Endothelial cell (in vitro differentiated cells): ENCODE measurements at regions not wholly inside any gene's neighbourhood (a gene's known extent, or its start where the extent isn't known, plus 50 kb on each side); places are given as distances from the start of the nearest gene placed in this dataset.

Source experiments
- DNase-seq: peaks from one replicate; pipeline ENCODE4 v3.0.0; 2021; ENCODE audit warnings: low spot score
- H3K27ac Mint-ChIP-seq: one replicate; pipeline ENCODE4 v1.8.0; 2021; ENCODE audit warnings: mixed read lengths, inconsistent platforms; ENCODE audit not compliant: unreplicated experiment
- H3K27me3 Mint-ChIP-seq: one replicate; pipeline ENCODE4 v1.8.0; 2021; ENCODE audit warnings: mild to moderate bottlenecking, moderate library complexity, mixed read lengths, inconsistent platforms; ENCODE audit not compliant: unreplicated experiment
- H3K36me3 Mint-ChIP-seq: one replicate; pipeline ENCODE4 v1.8.0; 2021; ENCODE audit warnings: mild to moderate bottlenecking, low read depth, mixed read lengths, inconsistent platforms; ENCODE audit not compliant: unreplicated experiment
- H3K4me1 Mint-ChIP-seq: one replicate; pipeline ENCODE4 v1.8.0; 2021; ENCODE audit warnings: mild to moderate bottlenecking, mixed read lengths, inconsistent platforms; ENCODE audit not compliant: unreplicated experiment
- H3K4me3 Mint-ChIP-seq: one replicate; pipeline ENCODE4 v1.8.0; 2021; ENCODE audit warnings: mild to moderate bottlenecking, mixed read lengths, inconsistent platforms; ENCODE audit not compliant: unreplicated experiment
- H3K9me3 Mint-ChIP-seq: one replicate; pipeline ENCODE4 v1.8.0; 2021; ENCODE audit warnings: mixed read lengths, inconsistent platforms; ENCODE audit not compliant: unreplicated experiment
- TF ChIP-seq, protein P1 (sequence below): fragments of 200-600 bp; sonication (generic); IDR thresholded peaks from one replicate; pipeline ENCODE4 v1.5.0; 2021; ENCODE audit warnings: antibody characterized with exemption; ENCODE audit not compliant: unreplicated experiment

DNA sequence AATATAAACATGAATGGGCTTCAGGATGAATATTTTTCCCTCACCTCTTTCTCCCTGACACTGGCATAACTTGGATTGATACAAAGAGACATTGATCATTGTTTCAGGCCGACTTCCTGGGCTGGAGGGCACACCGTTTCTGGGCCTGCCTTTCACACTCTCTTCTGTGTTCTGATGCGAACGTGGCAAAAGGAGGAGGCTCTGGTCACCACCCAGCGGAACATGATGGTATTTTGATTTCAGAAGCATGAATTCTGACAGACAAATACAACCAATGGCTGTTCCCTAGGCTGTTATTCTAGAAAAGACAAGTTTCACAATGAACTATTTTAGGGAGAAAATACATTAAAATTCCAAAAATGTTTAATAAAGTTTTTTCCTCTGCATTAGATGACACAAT is 534.5 kb upstream of the MKI67 start:
- Mint-ChIP-seq H3K36me3 (no peaks in the 10 kb centered on the region), H3K4me1 (no peaks in the 10 kb centered on the region), H3K27ac (no peak overlapping the region), H3K4me3 (no peak overlapping the region), H3K9me3 (no peaks in the 10 kb centered on the region), H3K27me3 (no peaks in the 10 kb centered on the region)
- TF ChIP-seq, protein P1, sequence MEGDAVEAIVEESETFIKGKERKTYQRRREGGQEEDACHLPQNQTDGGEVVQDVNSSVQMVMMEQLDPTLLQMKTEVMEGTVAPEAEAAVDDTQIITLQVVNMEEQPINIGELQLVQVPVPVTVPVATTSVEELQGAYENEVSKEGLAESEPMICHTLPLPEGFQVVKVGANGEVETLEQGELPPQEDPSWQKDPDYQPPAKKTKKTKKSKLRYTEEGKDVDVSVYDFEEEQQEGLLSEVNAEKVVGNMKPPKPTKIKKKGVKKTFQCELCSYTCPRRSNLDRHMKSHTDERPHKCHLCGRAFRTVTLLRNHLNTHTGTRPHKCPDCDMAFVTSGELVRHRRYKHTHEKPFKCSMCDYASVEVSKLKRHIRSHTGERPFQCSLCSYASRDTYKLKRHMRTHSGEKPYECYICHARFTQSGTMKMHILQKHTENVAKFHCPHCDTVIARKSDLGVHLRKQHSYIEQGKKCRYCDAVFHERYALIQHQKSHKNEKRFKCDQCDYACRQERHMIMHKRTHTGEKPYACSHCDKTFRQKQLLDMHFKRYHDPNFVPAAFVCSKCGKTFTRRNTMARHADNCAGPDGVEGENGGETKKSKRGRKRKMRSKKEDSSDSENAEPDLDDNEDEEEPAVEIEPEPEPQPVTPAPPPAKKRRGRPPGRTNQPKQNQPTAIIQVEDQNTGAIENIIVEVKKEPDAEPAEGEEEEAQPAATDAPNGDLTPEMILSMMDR: no peak
- no peak for DNase-seq

GRCh38 chr10:128661404-128662197 is 535.4 kb upstream of the MKI67 start:
- Mint-ChIP-seq H3K4me3 (no peak overlapping the region), H3K27me3 (no peaks in the 10 kb centered on the region), H3K9me3 (no peaks in the 10 kb centered on the region), H3K4me1 (no peaks in the 10 kb centered on the region), H3K36me3 (no peaks in the 10 kb centered on the region), H3K27ac (no peak overlapping the region)
- DNase-seq: no peak
- TF ChIP-seq, protein P1: no peak

DNA sequence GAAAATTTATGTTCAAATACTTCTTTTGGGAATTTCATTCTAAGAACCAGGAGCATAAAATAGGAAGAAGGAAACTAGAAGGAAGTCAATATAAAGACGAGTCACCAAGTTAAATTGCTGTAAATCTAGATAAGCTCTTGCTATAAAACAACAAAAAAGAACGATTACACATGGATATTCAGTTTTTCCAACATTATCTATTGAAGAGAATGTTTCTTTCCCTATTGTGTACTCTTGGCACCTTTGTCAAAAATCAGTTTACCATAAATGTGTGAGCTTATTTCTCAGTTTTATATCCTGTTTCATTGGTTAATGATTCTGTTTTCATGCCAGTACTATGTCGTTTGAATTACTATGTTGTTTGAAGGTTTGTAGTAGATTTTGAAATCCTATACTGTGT is 536.3 kb upstream of the MKI67 start:
- Mint-ChIP-seq H3K4me3 (no peak overlapping the region), H3K27ac (no peak overlapping the region), H3K9me3 (no peaks in the 10 kb centered on the region), H3K36me3 (no peaks in the 10 kb centered on the region), H3K27me3 (no peaks in the 10 kb centered on the region), H3K4me1 (no peaks in the 10 kb centered on the region)
- TF ChIP-seq, protein P1: no peak
- DNase-seq: no peak

GRCh38 chr10:128664729-128665128 is 538.5 kb upstream of the MKI67 start:
- Mint-ChIP-seq H3K9me3 (no peaks in the 10 kb centered on the region), H3K4me3 (no peak overlapping the region), H3K36me3 (no peaks in the 10 kb centered on the region), H3K27ac (no peak overlapping the region), H3K27me3 (no peaks in the 10 kb centered on the region), H3K4me1 (no peaks in the 10 kb centered on the region)
- no peak for DNase-seq
- TF ChIP-seq, protein P1: no peak

- H3K9me3 Mint-ChIP-seq: no peaks in the 10 kb centered on the region
- DNase-seq: no peak
- H3K27ac Mint-ChIP-seq: no peak overlapping the region
- no peak overlapping the region for H3K4me3 Mint-ChIP-seq
- no peaks in the 10 kb centered on the region for H3K36me3 Mint-ChIP-seq
- H3K27me3 Mint-ChIP-seq: peaks cover 2% of the 10 kb centered on the region
- H3K4me1 Mint-ChIP-seq: no peaks in the 10 kb centered on the region
- TF ChIP-seq, protein P1: no peak
Observed at GRCh38 chr10:128675405-128675804, 549.2 kb upstream of the MKI67 start.
